Inflammatory macrophage treated with lipopolysaccharide for 1 hour (primary cell): ENCODE measurements at regions not wholly inside any gene's neighbourhood (a gene's known extent, or its start where the extent isn't known, plus 50 kb on each side); places are given as distances from the start of the nearest gene placed in this dataset.
"Not testable (repeated sequence)": the region's sequence is repeated elsewhere in the genome, so short reads cannot be mapped to it uniquely, and the experiment has no call there.

Experiments used
- DNase-seq, 2 donors: peaks; one replicate each; pipeline ENCODE4 v3.0.0-alpha.2; 2020 to 2022

GRCh38 chr10:28186887-28187578 lies 115.8 kb downstream of the MPP7 start:
- DNase-seq = no peak

GRCh38 chr10:28186461-28186860 lies 116.4 kb downstream of the MPP7 start:
- DNase-seq = no peak

- no peak for DNase-seq
These were observed 118.1 kb downstream of the MPP7 start for GRCh38 chr10:28184810-28185209.

- DNase-seq = no peak
These were observed 121.3 kb downstream of the MPP7 start for GRCh38 chr10:28181478-28182096.

GRCh38 chr10:28180654-28181053 lies 122.2 kb downstream of the MPP7 start:
- DNase-seq = peak in 1 of 2 donors; percentile 8

- DNase-seq = no peak
These were observed 123.1 kb downstream of the MPP7 start for GRCh38 chr10:28179743-28180099.

- peak; percentile 26 to 86 for DNase-seq
These were observed 123.7 kb downstream of the MPP7 start for GRCh38 chr10:28179006-28179742.

GRCh38 chr10:28177944-28178637 lies 124.8 kb downstream of the MPP7 start:
- peak; percentile 44 to 54 for DNase-seq

GRCh38 chr10:28176498-28176897 lies 126.4 kb downstream of the MPP7 start:
- not testable (repeated sequence) for DNase-seq

- DNase-seq = no peak
These were observed 130.6 kb downstream of the MPP7 start for GRCh38 chr10:28172223-28172610.

- DNase-seq = no peak
These were observed 131.2 kb downstream of the MPP7 start for GRCh38 chr10:28171468-28172222.

- DNase-seq = no peak
These were observed 133.3 kb downstream of the MPP7 start for GRCh38 chr10:28169525-28169924.

GRCh38 chr10:28160866-28161405 lies 141.9 kb downstream of the MPP7 start:
- DNase-seq = no peak

GRCh38 chr10:28157379-28157778 lies 145.5 kb downstream of the MPP7 start:
- no peak for DNase-seq

- DNase-seq = no peak
These were observed 147.1 kb downstream of the MPP7 start for GRCh38 chr10:28155726-28156125.

- no peak for DNase-seq
These were observed 151.2 kb downstream of the MPP7 start for GRCh38 chr10:28151636-28152035.

- DNase-seq = no peak
These were observed 150.9 kb upstream of the ODAD2 start for GRCh38 chr10:28149746-28150145.

- DNase-seq = peak in 1 of 2 donors; percentile 2
These were observed 148.8 kb upstream of the ODAD2 start for GRCh38 chr10:28147706-28148105.

- DNase-seq = no peak
These were observed 140.3 kb upstream of the ODAD2 start for GRCh38 chr10:28139138-28139537.

- DNase-seq = no peak
These were observed 139.3 kb upstream of the ODAD2 start for GRCh38 chr10:28137907-28138880.

- DNase-seq = no peak
These were observed 136.4 kb upstream of the ODAD2 start for GRCh38 chr10:28135258-28135657.
